ENCODE measurements at regions not wholly inside any gene's neighbourhood (a gene's known extent, or its start where the extent isn't known, plus 50 kb on each side); places are given as distances from the start of the nearest gene placed in this dataset.

GRCh38 chr11:116171271-116172140, 601.3 kb downstream of the BUD13 start:
- no peak for DNase-seq (ENCODE audit: low read depth in 2 of 2, low spot score in 1 of 2)

GRCh38 chr11:116170526-116171120, 602.2 kb downstream of the BUD13 start:
- no peak for DNase-seq (ENCODE audit: low read depth in 2 of 2, low spot score in 1 of 2)

- DNase-seq (ENCODE audit: low read depth in 2 of 2, low spot score in 1 of 2): no peak
Observed at GRCh38 chr11:116169776-116170175, 603.0 kb downstream of the BUD13 start.

- no peak for DNase-seq (ENCODE audit: low read depth in 2 of 2, low spot score in 1 of 2)
Observed at GRCh38 chr11:116168459-116168787, 604.4 kb downstream of the BUD13 start.

GRCh38 chr11:116167706-116168458, 604.9 kb downstream of the BUD13 start:
- DNase-seq (ENCODE audit: low read depth in 2 of 2, low spot score in 1 of 2): no peak

GRCh38 chr11:116166573-116167465, 606.0 kb downstream of the BUD13 start:
- DNase-seq (ENCODE audit: low read depth in 2 of 2, low spot score in 1 of 2): no peak

- DNase-seq (ENCODE audit: low read depth in 2 of 2, low spot score in 1 of 2): no peak
Observed at GRCh38 chr11:116164843-116165242, 607.9 kb downstream of the BUD13 start.

- no peak for DNase-seq (ENCODE audit: low read depth in 2 of 2, low spot score in 1 of 2)
Observed at GRCh38 chr11:116162886-116163230, 609.9 kb downstream of the BUD13 start.

GRCh38 chr11:116162086-116162885, 610.5 kb downstream of the BUD13 start:
- no peak for DNase-seq (ENCODE audit: low read depth in 2 of 2, low spot score in 1 of 2)

- no peak for DNase-seq (ENCODE audit: low read depth in 2 of 2, low spot score in 1 of 2)
Observed at GRCh38 chr11:116148645-116149044, 624.1 kb downstream of the BUD13 start.

- no peak for DNase-seq (ENCODE audit: low read depth in 2 of 2, low spot score in 1 of 2)
Observed at GRCh38 chr11:116148056-116148455, 624.7 kb downstream of the BUD13 start.

- no peak for DNase-seq (ENCODE audit: low read depth in 2 of 2, low spot score in 1 of 2)
Observed at GRCh38 chr11:116145187-116145865, 627.5 kb downstream of the BUD13 start.

- no peak for DNase-seq (ENCODE audit: low read depth in 2 of 2, low spot score in 1 of 2)
Observed at GRCh38 chr11:116144387-116144958, 628.3 kb downstream of the BUD13 start.

GRCh38 chr11:116138280-116138679, 634.1 kb upstream of the CADM1 start:
- no peak for DNase-seq (ENCODE audit: low read depth in 2 of 2, low spot score in 1 of 2)

GRCh38 chr11:116137753-116138152, 633.5 kb upstream of the CADM1 start:
- no peak for DNase-seq (ENCODE audit: low read depth in 2 of 2, low spot score in 1 of 2)

- DNase-seq (ENCODE audit: low read depth in 2 of 2, low spot score in 1 of 2): no peak
Observed at GRCh38 chr11:116136987-116137674, 632.9 kb upstream of the CADM1 start.

- no peak for DNase-seq (ENCODE audit: low read depth in 2 of 2, low spot score in 1 of 2)
Observed at GRCh38 chr11:116135891-116136290, 631.7 kb upstream of the CADM1 start.

GRCh38 chr11:116134450-116134849, 630.2 kb upstream of the CADM1 start:
- DNase-seq (ENCODE audit: low read depth in 2 of 2, low spot score in 1 of 2): no peak
